ENCODE measurements at regions not wholly inside any gene's neighbourhood (a gene's known extent, or its start where the extent isn't known, plus 50 kb on each side); places are given as distances from the start of the nearest gene placed in this dataset.

GRCh38 chr2:212667751-212668316, 129.2 kb upstream of the ERBB4 start:
- no peak for DNase-seq (ENCODE audit: low read depth in 2 of 2)
- no peak for TF ChIP-seq CTCF (IDR thresholded peaks at IDR 0.05; ENCODE audit: low read depth, low read length)
- no peak overlapping the region for H3K4me3 ChIP-seq (replicated peaks in 1 of 2; ENCODE audit: low read depth in 2 of 2, low read length in 2 of 2)

- DNase-seq (ENCODE audit: low read depth in 2 of 2) = no peak
- no peak overlapping the region for H3K4me3 ChIP-seq (replicated peaks in 1 of 2; ENCODE audit: low read depth in 2 of 2, low read length in 2 of 2)
- no peak for TF ChIP-seq CTCF (IDR thresholded peaks at IDR 0.05; ENCODE audit: low read depth, low read length)
These were observed 127.3 kb upstream of the ERBB4 start for GRCh38 chr2:212665948-212666347.

- DNase-seq (ENCODE audit: low read depth in 2 of 2) = no peak
- H3K4me3 ChIP-seq (replicated peaks in 1 of 2; ENCODE audit: low read depth in 2 of 2, low read length in 2 of 2) = no peak overlapping the region
- TF ChIP-seq CTCF (IDR thresholded peaks at IDR 0.05; ENCODE audit: low read depth, low read length) = no peak
These were observed 120.8 kb upstream of the ERBB4 start for GRCh38 chr2:212659441-212659840.

- no peak for DNase-seq (ENCODE audit: low read depth in 2 of 2)
- TF ChIP-seq CTCF (IDR thresholded peaks at IDR 0.05; ENCODE audit: low read depth, low read length) = no peak
- H3K4me3 ChIP-seq (replicated peaks in 1 of 2; ENCODE audit: low read depth in 2 of 2, low read length in 2 of 2) = no peak overlapping the region
These were observed 111.0 kb upstream of the ERBB4 start for GRCh38 chr2:212649646-212650045.

- no peak overlapping the region for H3K4me3 ChIP-seq (replicated peaks in 1 of 2; ENCODE audit: low read depth in 2 of 2, low read length in 2 of 2)
- no peak for TF ChIP-seq CTCF (IDR thresholded peaks at IDR 0.05; ENCODE audit: low read depth, low read length)
- DNase-seq (ENCODE audit: low read depth in 2 of 2) = peak; percentile 5 to 82
These were observed 108.2 kb upstream of the ERBB4 start for GRCh38 chr2:212646698-212647366.

- DNase-seq (ENCODE audit: low read depth in 2 of 2) = no peak
- TF ChIP-seq CTCF (IDR thresholded peaks at IDR 0.05; ENCODE audit: low read depth, low read length) = no peak
- no peak overlapping the region for H3K4me3 ChIP-seq (replicated peaks in 1 of 2; ENCODE audit: low read depth in 2 of 2, low read length in 2 of 2)
These were observed 105.7 kb upstream of the ERBB4 start for GRCh38 chr2:212644195-212644837.
